Type B pancreatic cell (in vitro differentiated cells): ENCODE measurements at regions not wholly inside any gene's neighbourhood (a gene's known extent, or its start where the extent isn't known, plus 50 kb on each side); places are given as distances from the start of the nearest gene placed in this dataset.
A peak's percentile ranks its signal among the peaks of the same experiment; 100 is the strongest.

Experiments used
- DNase-seq: peaks from one replicate; pipeline ENCODE4 v3.0.0; 2021; ENCODE audit warnings: mixed read lengths; ENCODE audit not compliant: unreplicated experiment; ENCODE audit errors: extremely low spot score
- H3K27ac Mint-ChIP-seq: 2 replicates; pipeline ENCODE4 v1.8.0; 2021; ENCODE audit warnings: mild to moderate bottlenecking, mixed read lengths
- H3K27me3 Mint-ChIP-seq: 2 replicates; pipeline ENCODE4 v1.8.0; 2021; ENCODE audit warnings: mixed read lengths
- H3K36me3 Mint-ChIP-seq: 2 replicates; pipeline ENCODE4 v1.8.0; 2021; ENCODE audit warnings: mixed read lengths
- H3K4me1 Mint-ChIP-seq: one replicate; pipeline ENCODE4 v1.8.0; 2021; ENCODE audit warnings: mixed read lengths; ENCODE audit not compliant: unreplicated experiment
- H3K4me3 Mint-ChIP-seq: 2 replicates; pipeline ENCODE4 v1.8.0; 2021; ENCODE audit warnings: mild to moderate bottlenecking, mixed read lengths
- H3K9me3 Mint-ChIP-seq: 2 replicates; pipeline ENCODE4 v1.8.0; 2021; ENCODE audit warnings: mixed read lengths
- CTCF ChIP-seq: fragments of 200-600 bp; sonication (generic); conservative IDR thresholded peaks from 2 replicates; pipeline ENCODE4 v1.5.0; 2021; ENCODE audit warnings: antibody characterized with exemption, mild to moderate bottlenecking

- Mint-ChIP-seq H3K4me3 (peak overlapping the region; percentile 50), H3K27me3 (peaks cover 7% of the 10 kb centered on the region), H3K27ac (no peak overlapping the region), H3K36me3 (no peaks in the 10 kb centered on the region), H3K9me3 (no peaks in the 10 kb centered on the region), H3K4me1 (no peaks in the 10 kb centered on the region)
- no peak for TF ChIP-seq CTCF
- no peak for DNase-seq
Observed at GRCh38 chr3:87508921-87509320, 232.5 kb upstream of the POU1F1 start.

- Mint-ChIP-seq H3K36me3 (no peaks in the 10 kb centered on the region), H3K27me3 (peaks cover 7% of the 10 kb centered on the region), H3K27ac (no peak overlapping the region), H3K4me1 (no peaks in the 10 kb centered on the region), H3K4me3 (no peak overlapping the region), H3K9me3 (no peaks in the 10 kb centered on the region)
- DNase-seq, result no peak
- no peak for TF ChIP-seq CTCF
Observed at GRCh38 chr3:87507753-87508152, 231.4 kb upstream of the POU1F1 start.

GRCh38 chr3:87503900-87504498 lies 227.6 kb upstream of the POU1F1 start:
- Mint-ChIP-seq H3K27me3 (peaks cover 3% of the 10 kb centered on the region), H3K4me1 (no peaks in the 10 kb centered on the region), H3K9me3 (no peaks in the 10 kb centered on the region), H3K4me3 (no peak overlapping the region), H3K27ac (no peak overlapping the region), H3K36me3 (no peaks in the 10 kb centered on the region)
- TF ChIP-seq CTCF, result peak; percentile 81
- no peak for DNase-seq

GRCh38 chr3:87501076-87501475 lies 224.7 kb upstream of the POU1F1 start:
- no peaks in the 10 kb centered on the region for H3K4me1 Mint-ChIP-seq
- H3K36me3 Mint-ChIP-seq, result no peaks in the 10 kb centered on the region
- peaks cover 8% of the 10 kb centered on the region for H3K27me3 Mint-ChIP-seq
- no peaks in the 10 kb centered on the region for H3K9me3 Mint-ChIP-seq
- DNase-seq, result no peak
- no peak overlapping the region for H3K4me3 Mint-ChIP-seq
- no peak for TF ChIP-seq CTCF
- H3K27ac Mint-ChIP-seq, result peak overlapping the region; percentile 8

- no peak for TF ChIP-seq CTCF
- Mint-ChIP-seq H3K27ac (no peak overlapping the region), H3K27me3 (peaks cover 8% of the 10 kb centered on the region), H3K36me3 (no peaks in the 10 kb centered on the region), H3K4me3 (no peak overlapping the region), H3K9me3 (no peaks in the 10 kb centered on the region), H3K4me1 (no peaks in the 10 kb centered on the region)
- no peak for DNase-seq
Observed at GRCh38 chr3:87498358-87499080, 222.1 kb upstream of the POU1F1 start.
